RWPE1 (cell line): ENCODE measurements at regions not wholly inside any gene's neighbourhood (a gene's known extent, or its start where the extent isn't known, plus 50 kb on each side); places are given as distances from the start of the nearest gene placed in this dataset.

ENCODE experiments used
- CTCF ChIA-PET: fragments of 350-600 bp; sonication (Branson Sonifier 250); formaldehyde crosslinking; extraction: SDS; loops from one replicate; lab custom pipeline; 2021; lab: Yijun Ruan, JAX
- POLR2A ChIA-PET: fragments of 400-600 bp; formaldehyde crosslinking; extraction: SDS; loops from one replicate; lab custom pipeline; 2020; ENCODE audit warnings: antibody characterized with exemption; ENCODE audit not compliant: low non-redundant PET; lab: Yijun Ruan, JAX
- DNase-seq: peaks from one replicate; pipeline ENCODE4 v3.0.0; 2012; ENCODE audit warnings: low spot score
- H3K27ac ChIP-seq: fragments of 450-650 bp; 2 replicates; pipeline ENCODE4 v1.5.1; 2017
- TF ChIP-seq, protein P1 (sequence below): fragments of 450-650 bp; conservative IDR thresholded peaks from 2 replicates; pipeline ENCODE4 v1.5.1; 2017; ENCODE audit warnings: low read depth, mild to moderate bottlenecking

DNA sequence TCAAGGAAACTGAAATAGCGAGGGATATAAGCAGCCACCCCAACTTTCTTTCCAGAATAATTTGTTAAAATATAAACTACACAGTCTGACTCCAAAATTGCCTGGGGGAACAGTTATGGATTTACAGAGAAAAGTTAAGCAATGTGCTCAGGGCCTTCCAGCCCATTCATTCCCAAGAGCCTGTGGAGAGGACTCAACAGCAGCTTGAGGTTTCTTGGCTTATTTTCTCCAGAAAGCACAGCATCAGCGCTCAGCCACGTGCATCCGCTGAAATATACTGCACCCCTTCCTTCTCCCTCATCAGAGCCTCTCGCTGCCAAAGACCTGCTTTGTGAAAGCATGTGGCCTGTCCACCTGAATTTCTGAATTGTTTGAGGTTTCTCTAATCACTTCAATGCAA lies 375.2 kb upstream of the VWC2 start:
- ChIA-PET POLR2A (no interaction called here), CTCF (no interaction called here)
- H3K27ac ChIP-seq, result peak overlapping the region; percentile 89
- no peak for DNase-seq
- TF ChIP-seq, protein P1, sequence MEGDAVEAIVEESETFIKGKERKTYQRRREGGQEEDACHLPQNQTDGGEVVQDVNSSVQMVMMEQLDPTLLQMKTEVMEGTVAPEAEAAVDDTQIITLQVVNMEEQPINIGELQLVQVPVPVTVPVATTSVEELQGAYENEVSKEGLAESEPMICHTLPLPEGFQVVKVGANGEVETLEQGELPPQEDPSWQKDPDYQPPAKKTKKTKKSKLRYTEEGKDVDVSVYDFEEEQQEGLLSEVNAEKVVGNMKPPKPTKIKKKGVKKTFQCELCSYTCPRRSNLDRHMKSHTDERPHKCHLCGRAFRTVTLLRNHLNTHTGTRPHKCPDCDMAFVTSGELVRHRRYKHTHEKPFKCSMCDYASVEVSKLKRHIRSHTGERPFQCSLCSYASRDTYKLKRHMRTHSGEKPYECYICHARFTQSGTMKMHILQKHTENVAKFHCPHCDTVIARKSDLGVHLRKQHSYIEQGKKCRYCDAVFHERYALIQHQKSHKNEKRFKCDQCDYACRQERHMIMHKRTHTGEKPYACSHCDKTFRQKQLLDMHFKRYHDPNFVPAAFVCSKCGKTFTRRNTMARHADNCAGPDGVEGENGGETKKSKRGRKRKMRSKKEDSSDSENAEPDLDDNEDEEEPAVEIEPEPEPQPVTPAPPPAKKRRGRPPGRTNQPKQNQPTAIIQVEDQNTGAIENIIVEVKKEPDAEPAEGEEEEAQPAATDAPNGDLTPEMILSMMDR, result no peak

DNA sequence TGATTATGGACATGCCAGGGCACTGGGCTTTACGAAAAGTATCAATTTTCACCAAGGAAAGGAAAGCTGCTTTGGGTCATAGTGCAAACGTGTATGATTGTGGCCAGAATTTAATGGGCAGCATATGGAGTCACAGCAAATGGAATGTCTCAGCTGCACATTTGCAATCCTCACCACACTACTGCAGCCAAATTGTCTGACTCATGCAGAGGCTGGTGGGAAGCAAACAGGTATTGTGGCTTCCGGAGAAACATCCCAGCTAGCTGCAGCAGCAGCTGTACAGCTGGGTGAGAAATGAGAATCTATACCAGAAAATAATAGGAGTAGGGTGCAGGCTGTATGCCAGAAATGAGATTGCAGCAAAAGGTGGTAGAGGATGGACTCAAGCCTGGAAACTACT lies 374.7 kb upstream of the VWC2 start:
- POLR2A ChIA-PET, result no interaction called here
- TF ChIP-seq, protein P1, result no peak
- peak overlapping the region; percentile 89 for H3K27ac ChIP-seq
- DNase-seq, result peak; percentile 87
- CTCF ChIA-PET, result interaction anchor here (0.6 kb wide), 1 partner anchor 1869 kb away, joined by 3 read pairs; no protein-coding TSS in a partner anchor

DNA sequence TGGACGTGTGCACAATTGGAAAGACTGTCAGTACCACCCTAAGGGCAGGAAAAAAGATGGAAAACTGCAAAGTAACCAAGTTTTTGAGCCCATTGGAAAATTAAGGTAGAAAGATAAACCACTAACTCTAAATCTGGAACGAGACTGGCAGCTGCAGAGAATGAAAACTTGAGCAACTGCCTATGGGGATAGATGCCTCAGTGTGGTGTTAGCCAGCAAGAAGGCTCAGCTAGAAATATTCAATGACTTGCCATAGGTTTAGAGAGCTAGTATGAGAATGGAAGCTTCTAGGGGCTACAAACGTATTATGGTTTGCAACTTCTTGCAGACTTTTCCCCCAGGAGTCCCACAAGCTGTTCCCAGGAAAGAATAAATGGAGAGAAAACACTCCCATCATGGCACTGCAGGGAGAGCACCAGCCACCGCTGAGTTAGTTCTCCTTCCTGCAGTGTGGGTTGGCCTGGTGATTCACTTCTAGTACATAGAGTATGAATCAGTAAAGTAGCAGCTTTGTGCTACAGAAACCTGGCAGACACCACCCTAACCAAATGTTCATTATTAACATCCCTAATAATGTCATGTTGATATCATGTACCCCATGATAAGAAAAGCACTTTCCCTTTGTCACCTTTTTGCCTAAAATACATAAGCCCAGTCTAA lies 372.4 kb upstream of the VWC2 start:
- ChIA-PET POLR2A (no interaction called here), CTCF (interaction anchor here (0.6 kb wide), 1 partner anchor 455 kb away, joined by 4 read pairs; no protein-coding TSS in a partner anchor)
- no peak overlapping the region for H3K27ac ChIP-seq
- DNase-seq, result peak; percentile 34
- TF ChIP-seq, protein P1, result no peak

DNA sequence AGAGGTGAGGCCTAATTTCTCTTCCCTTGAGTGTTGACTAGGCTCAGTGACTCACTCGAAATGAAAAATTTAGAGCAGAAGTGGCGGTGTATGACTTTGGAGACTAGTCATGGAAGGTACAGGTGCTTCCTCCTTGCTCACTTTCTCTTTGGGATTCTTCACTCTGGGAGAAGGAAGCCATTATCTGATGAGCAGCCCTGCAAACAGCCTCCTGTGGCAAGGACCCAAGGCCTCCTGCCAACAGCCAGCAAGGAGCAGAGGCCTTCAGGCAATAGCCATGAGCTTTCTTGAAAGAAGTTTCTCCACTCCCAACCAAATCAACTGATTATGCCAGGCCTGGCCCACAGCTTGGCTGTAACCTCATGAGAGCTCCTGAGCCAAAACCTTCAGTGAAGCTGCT lies 369.6 kb upstream of the VWC2 start:
- POLR2A ChIA-PET, result no interaction called here
- CTCF ChIA-PET, result no interaction called here
- TF ChIP-seq, protein P1, result no peak
- H3K27ac ChIP-seq, result peak overlapping the region; percentile 49
- no peak for DNase-seq

DNA sequence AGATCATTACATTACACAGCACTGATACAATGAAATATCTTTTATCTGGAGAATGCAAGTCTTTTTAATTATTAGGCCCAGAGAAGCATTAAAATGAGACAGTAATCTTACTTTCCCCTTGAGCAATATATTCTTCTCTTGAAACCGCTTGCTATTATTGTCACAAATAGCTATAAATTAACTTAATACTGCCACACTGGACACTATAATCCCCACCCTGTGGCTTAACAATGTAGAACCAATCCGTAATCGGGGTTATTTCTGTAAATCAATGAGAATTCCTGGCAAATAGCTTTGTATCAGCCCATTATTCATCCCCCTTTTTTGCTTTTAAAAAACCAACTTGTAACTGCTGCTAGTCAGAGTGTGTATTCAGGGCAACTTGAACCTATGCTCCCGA lies 366.2 kb upstream of the VWC2 start:
- CTCF ChIA-PET, result no interaction called here

DNA sequence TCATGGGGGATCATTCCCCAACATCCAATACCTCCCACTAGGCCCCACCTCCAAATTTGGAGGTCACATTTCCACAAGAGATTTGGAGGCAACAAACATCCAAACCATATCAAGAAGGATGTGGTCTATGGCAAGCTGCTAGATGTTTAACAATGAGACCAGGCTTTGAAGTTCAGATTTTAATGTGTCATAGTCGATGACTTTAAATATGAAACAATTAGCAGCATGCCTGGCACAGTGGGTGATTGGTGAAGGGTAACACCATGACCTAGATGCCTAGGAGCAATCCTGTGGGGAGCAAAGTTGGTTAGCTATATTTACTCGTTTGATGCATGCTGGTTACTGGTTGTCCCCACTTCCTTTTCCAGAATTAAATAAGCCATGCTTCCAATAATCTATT lies 356.4 kb upstream of the VWC2 start:
- POLR2A ChIA-PET, result no interaction called here
- DNase-seq, result no peak
- CTCF ChIA-PET, result no interaction called here
- H3K27ac ChIP-seq, result no peak overlapping the region
- TF ChIP-seq, protein P1, result no peak

More for the DNA sequence above, 366.2 kb upstream of the VWC2 start:
- POLR2A ChIA-PET, result no interaction called here
- H3K27ac ChIP-seq, result no peak overlapping the region
- TF ChIP-seq, protein P1, result no peak
- DNase-seq, result no peak
